A549 (cell line): ENCODE measurements at regions not wholly inside any gene's neighbourhood (a gene's known extent, or its start where the extent isn't known, plus 50 kb on each side); places are given as distances from the start of the nearest gene placed in this dataset.

Experiments
- ATAC-seq, 2 experiments: fragments of 200-7000 bp in 1 of 2; fragments of >200 bp in 1 of 2; cut with Nextera tagmentation in 1 of 2; cut with Tn5 transposase in 1 of 2; 3 replicates each; pipeline versions ENCODE4 v1.8.0 to v1.9.1; 2018 to 2020; ENCODE audit warnings: mild to moderate bottlenecking in 1 of 2, moderate library complexity in 1 of 2
- CTCF ChIA-PET: fragments of 300-600 bp; sonication (Branson Sonifier 250); formaldehyde crosslinking; extraction: SDS; loops from one replicate; lab custom pipeline; 2021; ENCODE audit warnings: antibody characterized with exemption, inconsistent platforms; lab: Yijun Ruan, JAX
- POLR2A ChIA-PET: fragments of 350-600 bp; formaldehyde crosslinking; extraction: SDS; loops from one replicate; lab custom pipeline; 2021; ENCODE audit warnings: antibody characterized with exemption, inconsistent platforms; lab: Yijun Ruan, JAX
- DNase-seq, 2 experiments: peaks; one replicate each; pipeline versions ENCODE4 v3.0.0 to v3.0.0-alpha.2; 2011 to 2016; ENCODE audit warnings: low read depth in 1 of 2, low spot score in 1 of 2
- FAIRE-seq: peaks from 2 replicates; lab custom pipeline; 2011; peaks lifted over from hg19 to GRCh38; lab: Jason Lieb, UNC
- H3K27ac ChIP-seq, 2 experiments: fragments of >200 bp; sonication (Bioruptor Twin); formaldehyde crosslinking; 3 replicates each; pipeline ENCODE4 v1.5.1; 2016 to 2017
- H3K4me1 ChIP-seq: fragments of >200 bp; sonication (Bioruptor Twin); formaldehyde crosslinking; 3 replicates; pipeline ENCODE4 v1.6.1; 2016
- H3K4me2 ChIP-seq: fragments of >200 bp; sonication (Bioruptor Twin); formaldehyde crosslinking; 3 replicates; pipeline ENCODE4 v1.6.1; 2016
- H3K4me3 ChIP-seq: fragments of >200 bp; sonication (Bioruptor Twin); formaldehyde crosslinking; 3 replicates; pipeline ENCODE4 v1.5.1; 2016
- H3K9me3 ChIP-seq: fragments of >200 bp; sonication (Bioruptor Twin); formaldehyde crosslinking; 3 replicates; pipeline ENCODE4 v1.6.1; 2016
- BHLHE40 ChIP-seq: IDR thresholded peaks from 2 replicates; pipeline ENCODE4 v1.6.1; 2012; ENCODE audit warnings: low read depth, low read length, inconsistent platforms
- CBX2 ChIP-seq: fragments of 200-600 bp; sonication (generic); IDR thresholded peaks from 2 replicates; pipeline ENCODE4 v1.6.1; 2016; ENCODE audit warnings: low read depth, mild to moderate bottlenecking, borderline replicate concordance
- CBX8 ChIP-seq: fragments of 200-600 bp; sonication (generic); IDR thresholded peaks from 2 replicates; pipeline ENCODE4 v1.6.1; 2016
- EHMT2 ChIP-seq: fragments of 200-600 bp; sonication (generic); IDR thresholded peaks from 2 replicates; pipeline ENCODE4 v1.6.1; 2016; ENCODE audit warnings: antibody characterized with exemption, low read depth, mild to moderate bottlenecking, moderate library complexity
- ESRRA ChIP-seq: fragments of 150-350 bp; IDR thresholded peaks from 2 replicates; pipeline ENCODE4 v1.6.1; 2014; ENCODE audit warnings: mild to moderate bottlenecking, low read length, borderline replicate concordance
- FOSL2 ChIP-seq, 2 experiments: fragments of 450-650 bp in 1 of 2; fragments of >200 bp in 1 of 2; sonication (Bioruptor Twin) in 1 of 2; formaldehyde crosslinking; IDR thresholded peaks; 2 replicates each; pipeline versions ENCODE4 v1.5.0 to v1.6.1; 2016 to 2020; ENCODE audit warnings: mild to moderate bottlenecking in 1 of 2, moderate library complexity in 1 of 2
- FOXS1 ChIP-seq: fragments of 250-450 bp; sonication (Bioruptor Pico); IDR thresholded peaks from 2 replicates; pipeline ENCODE4 v1.5.0; 2020; ENCODE audit warnings: mild to moderate bottlenecking, moderate library complexity
- GATA3 ChIP-seq: IDR thresholded peaks from 2 replicates; pipeline ENCODE4 v1.6.1; 2012; ENCODE audit warnings: borderline replicate concordance
- HES2 ChIP-seq: fragments of >200 bp; sonication (Bioruptor Twin); formaldehyde crosslinking; IDR thresholded peaks from 2 replicates; pipeline ENCODE4 v1.6.1; 2016
- HEYL ChIP-seq: fragments of 250-450 bp; sonication (Bioruptor Pico); IDR thresholded peaks from 2 replicates; pipeline ENCODE4 v1.8.0; 2021; ENCODE audit warnings: mild to moderate bottlenecking, moderate library complexity
- JUN ChIP-seq, 2 experiments: fragments of >200 bp; sonication (Bioruptor Twin); formaldehyde crosslinking; IDR thresholded peaks; 2 replicates in 1 of 2; 3 replicates in 1 of 2; pipeline ENCODE4 v1.6.1; 2016 to 2017
- JUNB ChIP-seq: fragments of >200 bp; sonication (Bioruptor Twin); formaldehyde crosslinking; IDR thresholded peaks from 2 replicates; pipeline ENCODE4 v1.6.1; 2016
- KDM5A ChIP-seq: fragments of 200-600 bp; sonication (generic); IDR thresholded peaks from 2 replicates; pipeline ENCODE4 v1.6.1; 2016; ENCODE audit warnings: antibody characterized with exemption, mild to moderate bottlenecking
- MAFK ChIP-seq: fragments of 450-650 bp; IDR thresholded peaks from 2 replicates; pipeline ENCODE4 v1.6.1; 2014; ENCODE audit not compliant: partially characterized antibody
- MYC ChIP-seq: IDR thresholded peaks from 2 replicates; pipeline ENCODE4 v1.6.1; 2012; ENCODE audit warnings: mild to moderate bottlenecking, inconsistent platforms, low read length, improper control_type of control experiment, borderline replicate concordance
- NPAS2 ChIP-seq: fragments of 250-450 bp; sonication (Bioruptor Pico); IDR thresholded peaks from 2 replicates; pipeline ENCODE4 v1.8.0; 2022; ENCODE audit warnings: mild to moderate bottlenecking, moderate library complexity, borderline replicate concordance
- NR3C1 ChIP-seq: fragments of >200 bp; sonication (Bioruptor Twin); formaldehyde crosslinking; IDR thresholded peaks from 3 replicates; pipeline ENCODE4 v1.6.1; 2017
- PHF8 ChIP-seq: fragments of 200-600 bp; sonication (generic); IDR thresholded peaks from 2 replicates; pipeline ENCODE4 v1.6.1; 2016; ENCODE audit warnings: low read depth, mild to moderate bottlenecking, antibody characterized with exemption, moderate library complexity, borderline replicate concordance
- POLR2AphosphoS2 ChIP-seq: conservative IDR thresholded peaks from 2 replicates; pipeline ENCODE4 v1.6.1; 2012; ENCODE audit warnings: low read length, improper control_type of control experiment, inconsistent platforms
- RARB ChIP-seq: fragments of 250-450 bp; sonication (Bioruptor Pico); IDR thresholded peaks from 2 replicates; pipeline ENCODE4 v1.8.0; 2021; ENCODE audit warnings: mild to moderate bottlenecking, moderate library complexity
- RFX5 ChIP-seq: fragments of 450-650 bp; IDR thresholded peaks from 2 replicates; pipeline ENCODE4 v1.7.1; 2014; ENCODE audit warnings: antibody characterized with exemption, mild to moderate bottlenecking, moderate library complexity
- SREBF2 ChIP-seq: fragments of 450-650 bp; IDR thresholded peaks from 2 replicates; pipeline ENCODE4 v1.6.1; 2014; ENCODE audit warnings: mild to moderate bottlenecking, moderate library complexity
- USF2 ChIP-seq: fragments of 450-650 bp; IDR thresholded peaks from 2 replicates; pipeline ENCODE4 v1.6.1; 2014; ENCODE audit warnings: antibody characterized with exemption
- ZC3H11A ChIP-seq: fragments of 450-650 bp; IDR thresholded peaks from 2 replicates; pipeline ENCODE4 v1.6.1; 2014; ENCODE audit warnings: antibody characterized with exemption, mild to moderate bottlenecking
- ZSCAN20 ChIP-seq: fragments of 250-450 bp; sonication (Bioruptor Pico); IDR thresholded peaks from 2 replicates; pipeline ENCODE4 v1.8.0; 2022; ENCODE audit warnings: mild to moderate bottlenecking, moderate library complexity
- WGBS: methylation state at CpG from one replicate; pipeline ENCODE4 v1.1.6; 2017; ENCODE audit errors: missing lambda C conversion rate; 5-methylcytosine and 5-hydroxymethylcytosine counted together
- TF ChIP-seq, protein P1 (sequence below): IDR thresholded peaks from 2 replicates; pipeline ENCODE4 v1.6.1; 2012

DNA sequence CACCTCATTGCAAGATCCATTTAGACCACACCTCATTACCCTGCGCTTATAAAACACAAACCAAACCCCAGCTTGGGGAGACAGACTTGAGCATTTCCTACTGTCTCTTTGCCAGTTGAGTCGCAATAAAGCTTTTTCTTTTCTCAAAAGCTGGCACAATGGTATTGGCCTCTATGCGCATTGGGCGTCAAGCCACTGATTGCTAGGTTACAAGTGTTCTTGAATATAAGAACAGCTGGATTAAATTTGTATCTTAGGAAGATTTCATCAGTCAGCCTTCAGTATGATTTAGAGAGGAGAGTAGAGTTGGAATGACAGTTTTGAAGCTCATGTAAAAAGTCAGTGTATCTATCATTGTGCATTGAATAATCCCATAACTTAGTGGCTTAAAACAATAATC is 84.9 kb upstream of the RAB4A start:
- Histone ChIP-seq H3K4me2 (no peak overlapping the region), H3K9me3 (no peaks in the 10 kb centered on the region), H3K4me3 (no peak overlapping the region), H3K4me1 (peaks cover 6% of the 10 kb centered on the region), H3K27ac (no peak overlapping the region)
- no peak for TF ChIP-seq ESRRA
- TF ChIP-seq, protein P1, sequence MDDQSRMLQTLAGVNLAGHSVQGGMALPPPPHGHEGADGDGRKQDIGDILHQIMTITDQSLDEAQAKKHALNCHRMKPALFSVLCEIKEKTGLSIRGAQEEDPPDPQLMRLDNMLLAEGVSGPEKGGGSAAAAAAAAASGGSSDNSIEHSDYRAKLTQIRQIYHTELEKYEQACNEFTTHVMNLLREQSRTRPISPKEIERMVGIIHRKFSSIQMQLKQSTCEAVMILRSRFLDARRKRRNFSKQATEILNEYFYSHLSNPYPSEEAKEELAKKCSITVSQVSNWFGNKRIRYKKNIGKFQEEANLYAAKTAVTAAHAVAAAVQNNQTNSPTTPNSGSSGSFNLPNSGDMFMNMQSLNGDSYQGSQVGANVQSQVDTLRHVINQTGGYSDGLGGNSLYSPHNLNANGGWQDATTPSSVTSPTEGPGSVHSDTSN, result no peak
- POLR2A ChIA-PET, result no interaction called here
- ATAC-seq, result no peak
- 93% methylated on average over 4 of the region's 4 CpGs for WGBS
- no peak for FAIRE-seq
- CTCF ChIA-PET, result interaction anchor here (1.0 to 1.2 kb wide), 5 partner anchors 32 to 451 kb away, joined by 3 to 5 read pairs (median 3); partner anchors contain the start of gene RHOU
- DNase-seq, result no peak

DNA sequence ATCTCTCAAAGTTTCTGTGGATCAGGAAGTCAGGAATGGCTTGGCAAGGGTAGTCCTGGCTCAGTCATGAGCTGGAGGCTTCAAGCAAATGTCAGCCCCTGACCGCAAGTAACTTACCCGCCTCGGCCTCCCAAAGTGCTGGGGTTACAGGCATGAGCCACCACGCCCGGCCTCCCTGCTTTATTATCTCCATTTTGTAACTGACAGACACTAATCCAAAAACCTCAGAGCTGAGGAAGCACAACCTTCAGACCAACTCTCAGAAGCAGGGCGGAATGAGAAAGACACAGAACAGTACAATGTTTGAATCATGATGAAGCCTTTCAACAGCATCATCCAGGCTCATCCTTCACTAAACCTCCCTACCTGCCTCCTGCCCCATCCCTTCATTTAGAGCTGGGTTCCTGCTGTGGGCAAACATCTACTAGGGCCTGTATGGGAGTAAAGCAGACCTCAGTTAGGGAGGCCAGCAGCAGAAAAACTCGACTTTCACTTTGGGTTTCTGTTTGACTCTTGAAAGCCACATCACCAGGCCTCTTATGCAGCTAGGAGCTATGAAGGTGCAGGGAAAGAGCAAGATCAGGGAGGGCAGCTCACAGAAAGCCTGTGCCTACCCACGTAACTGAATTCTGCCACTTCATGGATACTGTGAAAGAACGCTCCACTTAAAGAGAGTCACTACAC is 84.4 kb upstream of the RAB4A start:
- H3K4me3 ChIP-seq, result no peak overlapping the region
- FAIRE-seq (no peak), ATAC-seq (no peak)
- POLR2A ChIA-PET, result no interaction called here
- H3K9me3 ChIP-seq, result no peaks in the 10 kb centered on the region
- CTCF ChIA-PET, result interaction anchor here (0.8 to 1.1 kb wide), 5 partner anchors 23 to 452 kb away, joined by 3 to 5 read pairs (median 3); partner anchors contain the start of gene RHOU
- TF ChIP-seq, protein P1, result no peak
- TF ChIP-seq ZC3H11A (no peak), FOXS1 (CRISPR knock-in tag) (no peak), HEYL (CRISPR knock-in tag) (no peak), USF2 (no peak), RFX5 (no peak), SREBF2 (no peak), JUNB (no peak), MYC (no peak), PHF8 (no peak), KDM5A (no peak), ZSCAN20 (no peak), HES2 (no peak), JUN (IDR thresholded peaks at IDR 0.05) (no peak), NR3C1 (no peak), BHLHE40 (no peak), POLR2AphosphoS2 (no peak), RARB (no peak), FOSL2 (IDR thresholded peaks at IDR 0.05) (no peak), FOSL2 (CRISPR knock-in tag; IDR thresholded peaks at IDR 0.05) (no peak)
- TF ChIP-seq, all 56 proteins: peak for 0
- H3K27ac ChIP-seq, result no peak overlapping the region
- WGBS, result 81% methylated on average over 9 of the region's 9 CpGs
- H3K4me1 ChIP-seq, result peaks cover 11% of the 10 kb centered on the region
- H3K4me2 ChIP-seq, result no peak overlapping the region
- no peak for DNase-seq

GRCh38 chr1:229190057-229190575 is 80.8 kb upstream of the RAB4A start:
- no peak for ATAC-seq
- 87% methylated on average over 1 of the region's 1 CpG for WGBS
- Histone ChIP-seq H3K9me3 (no peaks in the 10 kb centered on the region), H3K4me1 (peaks cover 21% of the 10 kb centered on the region), H3K27ac (no peak overlapping the region), H3K4me3 (no peak overlapping the region), H3K4me2 (no peak overlapping the region)
- CTCF ChIA-PET, result interaction anchor here (0.5 to 1.8 kb wide), 3 partner anchors 37 to 309 kb away, joined by 3 to 7 read pairs (median 3); no protein-coding TSS in a partner anchor
- TF ChIP-seq MAFK (no peak), GATA3 (no peak), EHMT2 (no peak), CBX2 (no peak), MYC (no peak), CBX8 (no peak), RFX5 (no peak), FOSL2 (IDR thresholded peaks at IDR 0.05) (no peak), FOSL2 (CRISPR knock-in tag; IDR thresholded peaks at IDR 0.05) (no peak), NPAS2 (CRISPR knock-in tag) (no peak)
- DNase-seq, result no peak
- POLR2A ChIA-PET, result no interaction called here
- no peak for FAIRE-seq
